ENCODE measurements at regions not wholly inside any gene's neighbourhood (a gene's known extent, or its start where the extent isn't known, plus 50 kb on each side); places are given as distances from the start of the nearest gene placed in this dataset.
"Not testable (repeated sequence)": the region's sequence is repeated elsewhere in the genome, so short reads cannot be mapped to it uniquely, and the experiment has no call there.

- POLR2A ChIA-PET, result no interaction called here
- no peaks in the 10 kb centered on the region for H3K9me2 ChIP-seq
- H3K36me3 ChIP-seq (replicated peaks in 1 of 2; ENCODE audit: control insufficient read depth in 1 of 2, insufficient read depth in 2 of 2, low read length in 1 of 2), result no peaks in the 10 kb centered on the region
- no peak for DNase-seq
- H3K4me3 ChIP-seq (ENCODE audit: low read depth in 2 of 2, low read length in 1 of 2), result no peak overlapping the region
- peaks cover 0 to 11% of the 10 kb centered on the region in 2 experiments; a peak in 2 of 4 replicates for H3K4me1 ChIP-seq (ENCODE audit: control insufficient read depth in 1 of 2, insufficient read depth in 2 of 2, low read depth in 1 of 2, low read length in 1 of 2)
- H4K20me1 ChIP-seq (ENCODE audit: insufficient read depth), result no peaks in the 10 kb centered on the region
- no peaks in the 10 kb centered on the region for H3K9me3 ChIP-seq
- TF ChIP-seq RCOR1 (IDR thresholded peaks at IDR 0.05; ENCODE audit: low read length) (no peak), JUND (IDR thresholded peaks at IDR 0.05) (no peak), FOSL2 (IDR thresholded peaks at IDR 0.05; ENCODE audit: borderline replicate concordance, low read depth) (no peak), CHD2 (IDR thresholded peaks at IDR 0.05; ENCODE audit: low read length, partially characterized antibody) (no peak), EP300 (IDR thresholded peaks at IDR 0.05; ENCODE audit: borderline replicate concordance in 1 of 2, low read depth in 1 of 2, low read length in 1 of 2) (no peak), ELF1 (IDR thresholded peaks at IDR 0.05) (no peak), POLR2AphosphoS5 (IDR thresholded peaks at IDR 0.05; ENCODE audit: low read depth, low read length) (no peak), SMC3 (IDR thresholded peaks at IDR 0.05; ENCODE audit: low read depth, low read length) (no peak), GATA2 (CRISPR knock-in tag; IDR thresholded peaks at IDR 0.05) (no peak)
- TF ChIP-seq, protein P1, sequence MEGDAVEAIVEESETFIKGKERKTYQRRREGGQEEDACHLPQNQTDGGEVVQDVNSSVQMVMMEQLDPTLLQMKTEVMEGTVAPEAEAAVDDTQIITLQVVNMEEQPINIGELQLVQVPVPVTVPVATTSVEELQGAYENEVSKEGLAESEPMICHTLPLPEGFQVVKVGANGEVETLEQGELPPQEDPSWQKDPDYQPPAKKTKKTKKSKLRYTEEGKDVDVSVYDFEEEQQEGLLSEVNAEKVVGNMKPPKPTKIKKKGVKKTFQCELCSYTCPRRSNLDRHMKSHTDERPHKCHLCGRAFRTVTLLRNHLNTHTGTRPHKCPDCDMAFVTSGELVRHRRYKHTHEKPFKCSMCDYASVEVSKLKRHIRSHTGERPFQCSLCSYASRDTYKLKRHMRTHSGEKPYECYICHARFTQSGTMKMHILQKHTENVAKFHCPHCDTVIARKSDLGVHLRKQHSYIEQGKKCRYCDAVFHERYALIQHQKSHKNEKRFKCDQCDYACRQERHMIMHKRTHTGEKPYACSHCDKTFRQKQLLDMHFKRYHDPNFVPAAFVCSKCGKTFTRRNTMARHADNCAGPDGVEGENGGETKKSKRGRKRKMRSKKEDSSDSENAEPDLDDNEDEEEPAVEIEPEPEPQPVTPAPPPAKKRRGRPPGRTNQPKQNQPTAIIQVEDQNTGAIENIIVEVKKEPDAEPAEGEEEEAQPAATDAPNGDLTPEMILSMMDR (IDR thresholded peaks at IDR 0.05), result no peak
- H3K9ac ChIP-seq, result no peak overlapping the region
- no peaks in the 10 kb centered on the region for H3K27me3 ChIP-seq (ENCODE audit: insufficient read depth)
- no peaks in the 10 kb centered on the region for H3F3A ChIP-seq (replicated peaks; ENCODE audit: insufficient read depth)
- H2AFZ ChIP-seq (ENCODE audit: low read depth), result no peak overlapping the region
- no peak overlapping the region for H3K4me2 ChIP-seq
- WGBS (ENCODE audit: low lambda C conversion rate), result 26% methylated on average over 4 of the region's 4 CpGs
- CTCF ChIA-PET, result interaction anchor here (1.4 kb wide), 1 partner anchor 11 kb away, joined by 3 read pairs; no protein-coding TSS in a partner anchor
- H3K27ac ChIP-seq (ENCODE audit: low read depth in 2 of 2, low read length in 1 of 2), result no peak overlapping the region; a peak in 1 of 4 replicates
- H3K79me2 ChIP-seq (ENCODE audit: insufficient read depth), result no peaks in the 10 kb centered on the region
Observed at GRCh38 chr1:229908689-229909088, 158.3 kb upstream of the GALNT2 start.

DNA sequence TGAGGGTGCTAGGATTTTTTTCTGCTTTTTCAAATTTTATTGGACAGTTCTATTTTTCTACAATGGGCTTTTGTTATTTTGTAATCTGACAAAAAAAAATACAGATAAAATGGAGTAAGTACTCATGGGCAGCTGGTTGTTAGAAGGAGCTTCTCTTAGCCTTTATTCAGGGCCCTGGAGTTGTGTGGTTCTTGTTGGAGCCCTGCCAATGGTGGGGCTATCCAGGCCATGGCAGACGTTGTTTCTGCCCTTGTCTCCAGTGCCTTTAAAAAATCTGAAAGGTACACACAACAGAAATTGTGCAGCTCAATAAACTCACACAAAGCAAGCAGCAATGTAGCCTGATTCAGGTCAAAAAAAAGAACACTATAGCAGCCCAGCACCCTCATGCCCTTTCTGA lies 153.5 kb upstream of the GALNT2 start:
- Histone ChIP-seq H3K9ac (no peak overlapping the region), H3K4me1 (ENCODE audit: control insufficient read depth in 1 of 2, insufficient read depth in 2 of 2, low read depth in 1 of 2, low read length in 1 of 2) (peaks cover 0 to 7% of the 10 kb centered on the region in 2 experiments; a peak in 2 of 4 replicates), H3K36me3 (replicated peaks in 1 of 2; ENCODE audit: control insufficient read depth in 1 of 2, insufficient read depth in 2 of 2, low read length in 1 of 2) (no peaks in the 10 kb centered on the region), H3K79me2 (ENCODE audit: insufficient read depth) (no peaks in the 10 kb centered on the region), H2AFZ (ENCODE audit: low read depth) (no peak overlapping the region), H4K20me1 (ENCODE audit: insufficient read depth) (no peaks in the 10 kb centered on the region), H3K9me2 (no peaks in the 10 kb centered on the region), H3K9me3 (no peaks in the 10 kb centered on the region), H3K4me3 (ENCODE audit: low read depth in 2 of 2, low read length in 1 of 2) (no peak overlapping the region), H3K4me2 (no peak overlapping the region), H3K27me3 (ENCODE audit: insufficient read depth) (no peaks in the 10 kb centered on the region), H3F3A (replicated peaks; ENCODE audit: insufficient read depth) (no peaks in the 10 kb centered on the region), H3K27ac (ENCODE audit: low read depth in 2 of 2, low read length in 1 of 2) (no peak overlapping the region)
- no peak for DNase-seq
- TF ChIP-seq RAD21 (IDR thresholded peaks at IDR 0.05; ENCODE audit: low read length) (no peak), SMC3 (IDR thresholded peaks at IDR 0.05; ENCODE audit: low read depth, low read length) (no peak), NRF1 (IDR thresholded peaks at IDR 0.05; ENCODE audit: low read depth, low read length) (no peak), ZBTB33 (IDR thresholded peaks at IDR 0.05; ENCODE audit: borderline replicate concordance, low read depth) (no peak), CHD2 (IDR thresholded peaks at IDR 0.05; ENCODE audit: low read length, partially characterized antibody) (no peak), RFX5 (IDR thresholded peaks at IDR 0.05; ENCODE audit: low read length) (no peak), YY1 (IDR thresholded peaks at IDR 0.05; ENCODE audit: low read depth) (no peak), GABPA (IDR thresholded peaks at IDR 0.05; ENCODE audit: low read depth) (no peak), MEF2A (IDR thresholded peaks at IDR 0.05; ENCODE audit: borderline replicate concordance, low read depth) (no peak), RXRA (IDR thresholded peaks at IDR 0.05; ENCODE audit: borderline replicate concordance, low read depth) (no peak)
- POLR2A ChIA-PET, result interaction anchor here (0.6 kb wide), 1 partner anchor 101 kb away, joined by 3 read pairs; no protein-coding TSS in a partner anchor
- WGBS (ENCODE audit: low lambda C conversion rate), result 0% methylated on average over 1 of the region's 1 CpG
- CTCF ChIA-PET, result interaction anchor here (0.8 to 2.6 kb wide), 3 partner anchors 12 to 30 kb away, joined by 3 to 6 read pairs (median 3); no protein-coding TSS in a partner anchor

- H3K4me2 ChIP-seq; H3K9me3 ChIP-seq; H3K9me2 ChIP-seq; H4K20me1 ChIP-seq (ENCODE audit: insufficient read depth); H3K79me2 ChIP-seq (ENCODE audit: insufficient read depth); H3K4me1 ChIP-seq (ENCODE audit: control insufficient read depth in 1 of 2, insufficient read depth in 2 of 2, low read depth in 1 of 2, low read length in 1 of 2); POLR2A ChIA-PET; H2AFZ ChIP-seq (ENCODE audit: low read depth); H3K4me3 ChIP-seq (ENCODE audit: low read depth in 2 of 2, low read length in 1 of 2); DNase-seq; H3K27me3 ChIP-seq (ENCODE audit: insufficient read depth); CTCF ChIA-PET; H3K9ac ChIP-seq; H3F3A ChIP-seq (replicated peaks; ENCODE audit: insufficient read depth); H3K36me3 ChIP-seq (replicated peaks in 1 of 2; ENCODE audit: control insufficient read depth in 1 of 2, insufficient read depth in 2 of 2, low read length in 1 of 2); H3K27ac ChIP-seq (ENCODE audit: low read depth in 2 of 2, low read length in 1 of 2): not testable (repeated sequence)
- WGBS (ENCODE audit: low lambda C conversion rate), result 75% methylated on average over 10 of the region's 10 CpGs
Observed at GRCh38 chr1:229919488-229919887, 147.6 kb upstream of the GALNT2 start.

All from SK-N-SH (cell line).